Brain microvascular endothelial cell (primary cell): ENCODE measurements at regions not wholly inside any gene's neighbourhood (a gene's known extent, or its start where the extent isn't known, plus 50 kb on each side); places are given as distances from the start of the nearest gene placed in this dataset.

Source experiments
- DNase-seq: peaks from one replicate; pipeline ENCODE4 v3.0.0-alpha.2; 2020
- H3K27ac ChIP-seq: fragments of 250-450 bp; sonication (Bioruptor Pico); 2 replicates; pipeline ENCODE4 v1.5.1; 2020; ENCODE audit warnings: mild to moderate bottlenecking, moderate library complexity
- H3K27me3 ChIP-seq: fragments of 250-450 bp; sonication (Bioruptor Pico); replicated peaks from 2 replicates; pipeline ENCODE4 v1.5.1; 2020; ENCODE audit warnings: mild to moderate bottlenecking
- H3K36me3 ChIP-seq: fragments of 250-450 bp; sonication (Bioruptor Pico); replicated peaks from 2 replicates; pipeline ENCODE4 v1.5.1; 2020; ENCODE audit warnings: mild to moderate bottlenecking
- H3K4me3 ChIP-seq: 2 replicates; pipeline ENCODE4 v1.5.1; 2011; ENCODE audit warnings: low read depth, mild to moderate bottlenecking, control low read depth, low read length, moderate library complexity
- in situ Hi-C: cut with HindIII; loops from 2 replicates; pipeline ENCODE4 v1.10.0; 2017; ENCODE audit warnings: low sequenced_read_pairs, low pct_ligation_motif_present
- TF ChIP-seq, protein P1 (sequence below): IDR thresholded peaks from 2 replicates; pipeline ENCODE4 v1.5.1; 2011; ENCODE audit warnings: low read depth, mild to moderate bottlenecking, moderate library complexity, low read length, control low read depth, inconsistent platforms; ENCODE audit errors: missing control alignments

DNA sequence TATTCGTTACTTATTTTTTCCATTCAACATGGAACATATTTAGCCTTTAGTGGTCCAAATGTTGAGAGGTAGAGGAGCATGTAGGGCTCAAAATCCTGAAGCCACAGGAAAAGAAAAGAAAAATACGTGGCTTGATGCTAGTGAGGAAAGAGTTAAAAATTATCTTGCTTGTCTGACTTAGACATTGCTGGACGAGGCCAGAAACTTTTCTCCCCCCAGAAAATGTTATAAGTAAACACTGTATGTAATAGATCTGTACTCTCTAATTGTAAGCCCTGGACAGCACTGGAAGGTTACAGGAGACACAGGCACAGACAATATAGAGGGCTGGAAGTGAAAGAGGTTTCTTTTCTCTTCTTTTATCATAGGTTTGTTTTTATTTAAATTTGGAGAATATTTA, 165.6 kb downstream of the ZFP64 start:
- H3K27ac ChIP-seq = no peak overlapping the region
- H3K36me3 ChIP-seq = no peaks in the 10 kb centered on the region
- no peaks in the 10 kb centered on the region for H3K27me3 ChIP-seq
- H3K4me3 ChIP-seq = no peak overlapping the region
- DNase-seq = no peak
- TF ChIP-seq, protein P1, sequence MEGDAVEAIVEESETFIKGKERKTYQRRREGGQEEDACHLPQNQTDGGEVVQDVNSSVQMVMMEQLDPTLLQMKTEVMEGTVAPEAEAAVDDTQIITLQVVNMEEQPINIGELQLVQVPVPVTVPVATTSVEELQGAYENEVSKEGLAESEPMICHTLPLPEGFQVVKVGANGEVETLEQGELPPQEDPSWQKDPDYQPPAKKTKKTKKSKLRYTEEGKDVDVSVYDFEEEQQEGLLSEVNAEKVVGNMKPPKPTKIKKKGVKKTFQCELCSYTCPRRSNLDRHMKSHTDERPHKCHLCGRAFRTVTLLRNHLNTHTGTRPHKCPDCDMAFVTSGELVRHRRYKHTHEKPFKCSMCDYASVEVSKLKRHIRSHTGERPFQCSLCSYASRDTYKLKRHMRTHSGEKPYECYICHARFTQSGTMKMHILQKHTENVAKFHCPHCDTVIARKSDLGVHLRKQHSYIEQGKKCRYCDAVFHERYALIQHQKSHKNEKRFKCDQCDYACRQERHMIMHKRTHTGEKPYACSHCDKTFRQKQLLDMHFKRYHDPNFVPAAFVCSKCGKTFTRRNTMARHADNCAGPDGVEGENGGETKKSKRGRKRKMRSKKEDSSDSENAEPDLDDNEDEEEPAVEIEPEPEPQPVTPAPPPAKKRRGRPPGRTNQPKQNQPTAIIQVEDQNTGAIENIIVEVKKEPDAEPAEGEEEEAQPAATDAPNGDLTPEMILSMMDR = no peak
- in situ Hi-C loops = no loop called here

DNA sequence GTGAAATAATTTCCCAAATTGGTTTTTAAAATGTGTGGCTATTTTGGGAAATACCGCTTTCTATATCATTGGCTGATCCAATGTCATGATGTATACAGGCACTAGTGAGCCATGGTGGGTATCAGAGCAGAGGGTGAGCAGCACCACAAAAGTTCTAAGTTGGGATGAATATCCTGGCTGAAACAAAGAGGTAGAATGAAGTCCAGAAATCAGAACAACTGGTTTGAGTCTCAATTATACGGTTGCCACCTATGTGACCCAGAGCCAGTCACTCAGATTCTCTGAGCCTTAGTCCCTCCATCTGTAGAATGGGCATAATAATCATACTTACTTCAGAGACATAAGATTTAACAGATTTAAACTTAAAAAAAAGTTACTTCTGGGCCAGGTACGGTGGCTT, 172.3 kb downstream of the ZFP64 start:
- no peaks in the 10 kb centered on the region for H3K36me3 ChIP-seq
- in situ Hi-C loops = no loop called here
- DNase-seq = no peak
- H3K27ac ChIP-seq = no peak overlapping the region
- H3K4me3 ChIP-seq = no peak overlapping the region
- H3K27me3 ChIP-seq = no peaks in the 10 kb centered on the region
- TF ChIP-seq, protein P1 = no peak

DNA sequence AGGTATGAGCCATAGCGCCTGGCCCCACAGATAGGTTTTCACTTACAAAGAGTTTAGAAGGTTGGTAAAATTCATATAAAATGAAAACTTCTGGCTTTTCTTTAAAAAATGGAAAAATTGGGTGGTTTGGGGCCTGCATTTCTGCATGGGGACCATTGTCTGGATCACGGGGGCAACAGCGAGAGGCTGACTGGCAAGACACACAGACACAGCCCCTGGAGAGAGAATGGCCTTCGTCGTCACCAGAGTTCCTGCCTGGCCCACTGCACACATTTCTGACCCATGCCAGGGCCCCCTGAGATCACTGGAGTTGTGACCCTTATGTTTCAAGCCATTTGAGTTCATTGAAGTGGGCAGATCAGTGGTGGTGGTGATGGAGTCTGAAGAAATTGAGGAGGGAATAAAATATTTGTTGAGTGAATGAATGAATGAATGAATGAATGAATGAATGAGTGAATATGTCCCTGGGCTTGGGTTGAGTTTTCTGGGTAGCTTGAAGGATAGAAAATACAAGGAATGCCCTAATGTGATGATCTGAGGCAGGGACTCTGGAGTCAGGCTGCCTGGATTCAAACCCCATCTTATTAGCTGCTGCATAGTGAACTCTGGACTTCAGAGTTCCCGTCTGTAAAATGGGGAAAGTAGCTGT, 173.8 kb downstream of the ZFP64 start:
- TF ChIP-seq, protein P1 = no peak
- no peak overlapping the region for H3K4me3 ChIP-seq
- in situ Hi-C loops = no loop called here
- no peak for DNase-seq
- H3K27me3 ChIP-seq = no peaks in the 10 kb centered on the region
- H3K27ac ChIP-seq = no peak overlapping the region
- no peaks in the 10 kb centered on the region for H3K36me3 ChIP-seq

DNA sequence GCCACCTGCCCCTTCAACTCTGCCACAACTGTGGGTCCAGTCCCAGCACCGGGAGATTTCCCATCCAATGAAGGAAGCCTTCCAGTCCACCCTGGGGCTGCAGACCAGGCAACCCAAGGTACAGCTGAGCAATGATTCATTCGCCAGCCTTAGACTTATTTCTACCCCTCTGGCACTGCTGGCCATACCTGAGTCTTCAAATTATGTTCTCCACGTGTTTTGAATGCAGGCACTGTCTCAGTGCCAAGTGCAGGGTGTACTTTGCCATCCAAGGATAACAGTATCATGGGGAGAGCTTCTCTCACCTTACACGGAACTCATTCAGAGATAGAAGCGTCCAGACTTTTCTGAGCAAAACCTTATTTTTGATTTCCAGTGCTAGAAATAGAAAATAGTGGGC, 175.6 kb downstream of the ZFP64 start:
- Histone ChIP-seq H3K36me3 (no peaks in the 10 kb centered on the region), H3K27ac (no peak overlapping the region), H3K4me3 (no peak overlapping the region), H3K27me3 (no peaks in the 10 kb centered on the region)
- TF ChIP-seq, protein P1 = no peak
- in situ Hi-C loops = no loop called here
- DNase-seq = no peak

DNA sequence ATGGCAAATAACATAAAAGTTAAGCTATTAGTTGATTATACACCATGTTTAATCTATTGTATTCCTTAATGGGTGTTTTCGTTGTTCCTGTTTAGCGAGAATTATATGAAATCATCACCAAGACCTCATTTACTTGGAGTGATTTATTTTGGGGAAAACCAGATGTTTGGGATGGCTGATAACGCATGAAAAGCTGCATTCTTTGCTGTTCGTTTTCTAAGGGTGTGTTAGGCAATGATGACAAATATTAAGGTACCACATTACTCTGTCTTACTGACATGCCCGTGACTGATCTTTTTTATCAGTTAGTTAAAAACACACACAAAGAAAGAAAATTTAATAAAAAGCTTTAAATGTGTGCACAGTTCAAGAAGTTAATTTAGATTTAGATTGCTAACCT, 176.4 kb downstream of the ZFP64 start:
- no peaks in the 10 kb centered on the region for H3K27me3 ChIP-seq
- H3K4me3 ChIP-seq = no peak overlapping the region
- TF ChIP-seq, protein P1 = no peak
- no peaks in the 10 kb centered on the region for H3K36me3 ChIP-seq
- H3K27ac ChIP-seq = no peak overlapping the region
- in situ Hi-C loops = no loop called here
- DNase-seq = no peak

DNA sequence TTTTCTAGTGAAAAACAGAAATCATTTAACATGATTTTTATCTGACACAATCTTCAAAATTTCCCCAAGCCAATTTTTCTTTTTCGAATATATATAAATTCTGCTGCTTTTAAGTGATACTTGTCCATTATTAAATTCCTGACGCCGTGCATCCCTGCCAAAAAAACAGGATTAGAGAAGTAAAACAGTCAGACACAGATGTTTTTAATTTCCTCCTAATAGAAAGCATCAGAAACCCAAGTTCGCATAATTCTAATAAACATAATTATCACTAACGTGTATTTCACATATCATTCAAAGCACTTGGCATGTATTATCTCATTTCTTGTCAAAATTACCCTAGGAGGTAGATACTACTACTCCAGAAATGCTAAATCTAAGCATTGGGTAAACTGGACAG, 179.5 kb downstream of the ZFP64 start:
- no peaks in the 10 kb centered on the region for H3K36me3 ChIP-seq
- in situ Hi-C loops = no loop called here
- no peak for DNase-seq
- TF ChIP-seq, protein P1 = no peak
- no peaks in the 10 kb centered on the region for H3K27me3 ChIP-seq
- no peak overlapping the region for H3K27ac ChIP-seq
- H3K4me3 ChIP-seq = no peak overlapping the region
